GM18499 (cell line): ENCODE measurements at regions not wholly inside any gene's neighbourhood (a gene's known extent, or its start where the extent isn't known, plus 50 kb on each side); places are given as distances from the start of the nearest gene placed in this dataset.
"Not testable (repeated sequence)": the region's sequence is repeated elsewhere in the genome, so short reads cannot be mapped to it uniquely, and the experiment has no call there.

Source experiments
- ATAC-seq: cut with Tn5 transposase; IDR thresholded peaks from one replicate; pipeline ENCODE4 v1.9.1; 2021; ENCODE audit warnings: moderate number of reproducible peaks; ENCODE audit not compliant: insufficient read depth, unreplicated experiment

- ATAC-seq = no peak
Observed at GRCh38 chr3:3902161-3902560, 102.9 kb downstream of the LRRN1 start.

GRCh38 chr3:3906171-3906570 lies 106.9 kb downstream of the LRRN1 start:
- no peak for ATAC-seq

GRCh38 chr3:3907023-3907422 lies 107.8 kb downstream of the LRRN1 start:
- no peak for ATAC-seq

GRCh38 chr3:3918763-3919162 lies 119.5 kb downstream of the LRRN1 start:
- no peak for ATAC-seq

- ATAC-seq = no peak
Observed at GRCh38 chr3:3919316-3919715, 120.1 kb downstream of the LRRN1 start.

GRCh38 chr3:3923619-3924018 lies 124.4 kb downstream of the LRRN1 start:
- ATAC-seq = no peak

- ATAC-seq = no peak
Observed at GRCh38 chr3:3927198-3927597, 128.0 kb downstream of the LRRN1 start.

GRCh38 chr3:3927965-3928364 lies 128.7 kb downstream of the LRRN1 start:
- no peak for ATAC-seq

- ATAC-seq = not testable (repeated sequence)
Observed at GRCh38 chr3:3941380-3941779, 142.1 kb downstream of the LRRN1 start.

GRCh38 chr3:3951071-3951470 lies 151.8 kb downstream of the LRRN1 start:
- no peak for ATAC-seq

GRCh38 chr3:3951501-3951900 lies 152.3 kb downstream of the LRRN1 start:
- no peak for ATAC-seq

- not testable (repeated sequence) for ATAC-seq
Observed at GRCh38 chr3:3962867-3963266, 163.6 kb downstream of the LRRN1 start.

- ATAC-seq = no peak
Observed at GRCh38 chr3:3984053-3984452, 184.8 kb downstream of the LRRN1 start.

- no peak for ATAC-seq
Observed at GRCh38 chr3:3991598-3991997, 192.4 kb downstream of the LRRN1 start.

GRCh38 chr3:3992312-3992874 lies 193.2 kb downstream of the LRRN1 start:
- no peak for ATAC-seq

GRCh38 chr3:3998140-3998922 lies 199.1 kb downstream of the LRRN1 start:
- peak; percentile 82 for ATAC-seq

GRCh38 chr3:3999340-3999739 lies 200.1 kb downstream of the LRRN1 start:
- not testable (repeated sequence) for ATAC-seq

GRCh38 chr3:4001976-4002375 lies 202.7 kb downstream of the LRRN1 start:
- ATAC-seq = no peak

GRCh38 chr3:4006288-4006687 lies 207.1 kb downstream of the LRRN1 start:
- no peak for ATAC-seq

- ATAC-seq = no peak
Observed at GRCh38 chr3:4008205-4008604, 209.0 kb downstream of the LRRN1 start.

- no peak for ATAC-seq
Observed at GRCh38 chr3:4011166-4011565, 211.9 kb downstream of the LRRN1 start.

GRCh38 chr3:4015426-4015825 lies 216.2 kb downstream of the LRRN1 start:
- ATAC-seq = no peak
